ENCODE measurements at regions not wholly inside any gene's neighbourhood (a gene's known extent, or its start where the extent isn't known, plus 50 kb on each side); places are given as distances from the start of the nearest gene placed in this dataset.
A peak's percentile ranks its signal among the peaks of the same experiment; 100 is the strongest.

GRCh38 chr16:22732400-22732799 lies 81.6 kb upstream of the HS3ST2 start:
- H3K9ac ChIP-seq: no peak overlapping the region
- H3K4me1 ChIP-seq: peaks cover 0 to 8% (median 0%) of the 10 kb centered on the region in 10 experiments; a peak in 5 of 20 replicates
- H3K27ac ChIP-seq: no peak overlapping the region
- H3K27me3 ChIP-seq: no peaks in the 10 kb centered on the region
- H4K20me1 ChIP-seq: no peaks in the 10 kb centered on the region
- H3K4me2 ChIP-seq: peak overlapping the region in 3 of 11 experiments; percentile 12 to 57 (median 54); a peak in 4 of 22 replicates
- H3K9me3 ChIP-seq (replicated peaks in 1 of 11): no peaks in the 10 kb centered on the region
- TF ChIP-seq Cebpa-rat (IDR thresholded peaks at IDR 0.05): no peak
- H3K36me3 ChIP-seq: no peaks in the 10 kb centered on the region
- H3K4me3 ChIP-seq: no peak overlapping the region

- Histone ChIP-seq H3K4me1 (peaks cover 0 to 10% (median 0%) of the 10 kb centered on the region in 10 experiments; a peak in 5 of 20 replicates), H3K27me3 (no peaks in the 10 kb centered on the region), H3K36me3 (no peaks in the 10 kb centered on the region), H4K20me1 (no peaks in the 10 kb centered on the region), H3K9ac (no peak overlapping the region), H3K27ac (no peak overlapping the region), H3K4me3 (no peak overlapping the region), H3K9me3 (replicated peaks in 1 of 11) (no peaks in the 10 kb centered on the region), H3K4me2 (peak overlapping the region in 2 of 11 experiments; percentile 54 to 57; a peak in 3 of 22 replicates)
- no peak for TF ChIP-seq Cebpa-rat (IDR thresholded peaks at IDR 0.05)
These were observed 81.0 kb upstream of the HS3ST2 start for GRCh38 chr16:22732959-22733358.

DNA sequence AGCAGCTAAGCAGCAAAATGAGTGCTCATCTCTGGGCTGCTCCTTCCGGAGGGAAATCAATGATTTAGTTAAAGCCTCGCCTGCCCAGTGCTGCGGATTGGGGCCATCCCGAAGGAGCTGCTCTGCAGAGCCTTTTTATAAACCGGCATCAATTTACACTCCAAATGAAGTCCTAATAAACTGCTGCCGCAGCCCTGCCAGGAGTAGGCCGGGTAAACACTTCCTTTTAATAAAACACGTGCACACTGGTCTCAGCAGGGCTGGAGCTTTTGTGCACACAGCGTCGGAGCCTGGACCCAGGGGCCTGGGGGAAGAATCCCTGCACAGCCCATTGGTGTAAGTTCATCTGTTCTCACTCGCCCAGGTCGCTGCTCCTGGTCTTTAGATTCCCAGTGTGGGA lies 79.6 kb upstream of the HS3ST2 start:
- no peaks in the 10 kb centered on the region for H4K20me1 ChIP-seq

DNA sequence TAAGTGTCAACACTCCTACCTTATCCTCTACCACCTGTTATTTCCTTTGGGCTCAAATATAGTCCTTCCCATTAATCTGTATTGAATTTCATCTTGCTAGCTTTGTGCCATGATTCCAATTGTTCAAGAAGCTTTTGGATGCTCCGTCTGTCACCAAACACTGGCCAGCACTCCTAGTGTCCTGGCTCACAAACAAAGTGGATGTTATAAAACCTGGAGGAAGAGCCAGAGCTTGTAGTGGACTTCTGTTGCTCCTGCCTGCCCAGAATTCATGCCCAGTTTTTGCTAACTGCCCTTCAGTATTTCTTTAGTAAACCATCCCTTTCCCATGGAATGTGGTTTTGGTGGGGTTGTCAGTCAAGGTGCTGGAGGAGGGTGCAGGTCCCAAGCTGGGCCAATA lies 77.2 kb upstream of the HS3ST2 start:
- Histone ChIP-seq H3K9ac (no peak overlapping the region), H3K4me2 (no peak overlapping the region), H3K27ac (no peak overlapping the region), H3K4me3 (no peak overlapping the region), H3K36me3 (no peaks in the 10 kb centered on the region), H3K4me1 (peaks cover 4 to 47% (median 11%) of the 10 kb centered on the region in 10 experiments; a peak in 17 of 20 replicates), H4K20me1 (no peaks in the 10 kb centered on the region), H3K9me3 (replicated peaks in 1 of 11) (peaks cover 0 to 16% (median 0%) of the 10 kb centered on the region in 11 experiments; a peak in 6 of 22 replicates), H3K27me3 (no peaks in the 10 kb centered on the region)
- TF ChIP-seq Cebpa-rat (IDR thresholded peaks at IDR 0.05): no peak

More for the DNA sequence above, 79.6 kb upstream of the HS3ST2 start:
- H3K36me3 ChIP-seq: no peaks in the 10 kb centered on the region
- H3K27ac ChIP-seq: no peak overlapping the region
- H3K9ac ChIP-seq: no peak overlapping the region
- no peak overlapping the region for H3K4me2 ChIP-seq
- no peak overlapping the region for H3K4me3 ChIP-seq
- TF ChIP-seq Cebpa-rat (IDR thresholded peaks at IDR 0.05): no peak
- H3K9me3 ChIP-seq (replicated peaks in 1 of 11): no peaks in the 10 kb centered on the region
- peaks cover 4 to 25% (median 8%) of the 10 kb centered on the region in 10 experiments; a peak in 17 of 20 replicates for H3K4me1 ChIP-seq
- H3K27me3 ChIP-seq: no peaks in the 10 kb centered on the region

GRCh38 chr16:22739077-22739476 lies 74.9 kb upstream of the HS3ST2 start:
- H3K27me3 ChIP-seq: no peaks in the 10 kb centered on the region
- H3K9me3 ChIP-seq (replicated peaks in 1 of 11): peaks cover 0 to 38% (median 0%) of the 10 kb centered on the region in 11 experiments; a peak in 6 of 22 replicates
- no peak overlapping the region for H3K4me3 ChIP-seq
- no peaks in the 10 kb centered on the region for H4K20me1 ChIP-seq
- no peak for TF ChIP-seq Cebpa-rat (IDR thresholded peaks at IDR 0.05)
- peak overlapping the region in 3 of 11 experiments; percentile 19 to 34 (median 33); a peak in 2 of 22 replicates for H3K27ac ChIP-seq
- H3K4me2 ChIP-seq: peak overlapping the region in 10 of 11 experiments; percentile 0 to 73 (median 26); a peak in 14 of 22 replicates
- H3K9ac ChIP-seq: peak overlapping the region in 1 of 11 experiments; percentile 19; a peak in 1 of 22 replicates
- peaks cover 4 to 57% (median 10%) of the 10 kb centered on the region in 10 experiments; a peak in 17 of 20 replicates for H3K4me1 ChIP-seq
- peaks cover 0 to 10% (median 0%) of the 10 kb centered on the region in 11 experiments; a peak in 3 of 22 replicates for H3K36me3 ChIP-seq

DNA sequence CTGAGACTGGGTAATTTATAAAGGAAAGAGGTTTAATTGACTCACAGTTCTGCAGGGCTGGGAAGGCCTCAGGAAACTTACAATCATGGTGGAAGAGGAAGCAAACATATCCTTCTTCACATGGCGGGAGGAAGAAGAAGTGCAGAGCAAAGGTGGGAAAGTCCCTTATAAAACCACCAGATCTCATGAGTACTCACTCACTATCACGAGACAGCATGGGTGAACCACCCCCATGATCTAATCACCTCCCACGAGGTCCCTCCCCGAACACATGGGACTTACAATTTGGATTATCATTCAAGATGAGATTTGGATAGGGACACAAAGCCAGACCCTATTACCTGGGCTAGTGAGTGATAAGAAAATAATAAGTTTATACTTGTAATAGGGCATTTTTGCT lies 70.6 kb upstream of the HS3ST2 start:
- Histone ChIP-seq H3K4me3 (peak overlapping the region in 1 of 10 experiments; percentile 21; a peak in 1 of 20 replicates), H3K9ac (peak overlapping the region in 1 of 11 experiments; percentile 53; a peak in 2 of 22 replicates), H3K36me3 (peaks cover 0 to 10% (median 0%) of the 10 kb centered on the region in 11 experiments; a peak in 3 of 22 replicates), H3K9me3 (replicated peaks in 1 of 11) (peaks cover 4 to 80% (median 13%) of the 10 kb centered on the region in 11 experiments; a peak in 14 of 22 replicates), H3K4me1 (peaks cover 4 to 60% (median 10%) of the 10 kb centered on the region in 10 experiments; a peak in 17 of 20 replicates), H4K20me1 (no peaks in the 10 kb centered on the region), H3K4me2 (0 out of 22 replicates have a peak overlapping the region, but pooled peaks of 2 of the 11 experiments have one; percentile 5 to 8), H3K27me3 (no peaks in the 10 kb centered on the region), H3K27ac (peak overlapping the region in 3 of 11 experiments; percentile 76 to 85 (median 84); a peak in 6 of 22 replicates)
- TF ChIP-seq Cebpa-rat (IDR thresholded peaks at IDR 0.05): no peak

GRCh38 chr16:22751104-22751667 lies 62.8 kb upstream of the HS3ST2 start:
- Histone ChIP-seq H3K9me3 (replicated peaks in 1 of 11) (peaks cover 0 to 30% (median 5%) of the 10 kb centered on the region in 11 experiments; a peak in 14 of 22 replicates), H3K9ac (no peak overlapping the region), H3K27ac (no peak overlapping the region), H3K4me2 (no peak overlapping the region), H3K36me3 (no peaks in the 10 kb centered on the region), H4K20me1 (no peaks in the 10 kb centered on the region), H3K4me3 (no peak overlapping the region), H3K27me3 (no peaks in the 10 kb centered on the region), H3K4me1 (no peaks in the 10 kb centered on the region)
- TF ChIP-seq Cebpa-rat (IDR thresholded peaks at IDR 0.05): no peak; a peak in 1 of 22 replicates

DNA sequence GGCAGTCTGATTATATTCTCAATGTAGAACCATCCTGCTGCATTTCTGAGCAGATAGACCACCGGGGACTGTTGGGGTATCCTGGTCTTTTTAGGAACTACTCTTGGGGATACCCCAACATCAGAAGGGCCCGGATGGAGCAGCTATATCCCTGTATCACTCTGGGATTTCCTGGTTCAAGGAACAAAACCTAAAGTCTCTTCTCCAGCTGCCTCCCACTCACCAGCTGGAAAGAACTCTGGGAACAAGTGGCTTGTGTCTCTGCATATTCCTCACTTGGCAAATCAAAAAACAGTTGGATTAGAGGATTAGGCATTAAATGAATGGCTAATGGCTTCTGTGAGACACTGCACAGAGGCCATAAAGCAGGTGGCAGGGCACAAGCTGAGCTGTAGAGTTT lies 62.3 kb upstream of the HS3ST2 start:
- H3K9me3 ChIP-seq (replicated peaks in 1 of 11): peaks cover 0 to 25% (median under 1%) of the 10 kb centered on the region in 11 experiments; a peak in 8 of 22 replicates
- no peak overlapping the region for H3K4me3 ChIP-seq
- H3K4me2 ChIP-seq: no peak overlapping the region
- no peaks in the 10 kb centered on the region for H4K20me1 ChIP-seq
- H3K27ac ChIP-seq: no peak overlapping the region
- H3K36me3 ChIP-seq: no peaks in the 10 kb centered on the region
- no peaks in the 10 kb centered on the region for H3K4me1 ChIP-seq
- H3K9ac ChIP-seq: no peak overlapping the region
- no peak for TF ChIP-seq Cebpa-rat (IDR thresholded peaks at IDR 0.05)
- H3K27me3 ChIP-seq: no peaks in the 10 kb centered on the region

- no peaks in the 10 kb centered on the region for H4K20me1 ChIP-seq
- H3K4me3 ChIP-seq: no peak overlapping the region
- H3K27me3 ChIP-seq: no peaks in the 10 kb centered on the region; a peak in 1 of 22 replicates
- no peak overlapping the region for H3K4me2 ChIP-seq
- H3K27ac ChIP-seq: no peak overlapping the region
- H3K36me3 ChIP-seq: no peaks in the 10 kb centered on the region
- TF ChIP-seq Cebpa-rat (IDR thresholded peaks at IDR 0.05): no peak
- peaks cover 0 to 9% (median 0%) of the 10 kb centered on the region in 11 experiments; a peak in 3 of 22 replicates for H3K9me3 ChIP-seq (replicated peaks in 1 of 11)
- no peaks in the 10 kb centered on the region for H3K4me1 ChIP-seq
- no peak overlapping the region for H3K9ac ChIP-seq
These were observed 60.5 kb upstream of the HS3ST2 start for GRCh38 chr16:22753451-22753850.
